GM21367 (cell line): ENCODE measurements at regions not wholly inside any gene's neighbourhood (a gene's known extent, or its start where the extent isn't known, plus 50 kb on each side); places are given as distances from the start of the nearest gene placed in this dataset.
"Not testable (repeated sequence)": the region's sequence is repeated elsewhere in the genome, so short reads cannot be mapped to it uniquely, and the experiment has no call there.

Experiments used
- ATAC-seq: cut with Tn5 transposase; IDR thresholded peaks from one replicate; pipeline ENCODE4 v1.9.1; 2021; ENCODE audit not compliant: unreplicated experiment

DNA sequence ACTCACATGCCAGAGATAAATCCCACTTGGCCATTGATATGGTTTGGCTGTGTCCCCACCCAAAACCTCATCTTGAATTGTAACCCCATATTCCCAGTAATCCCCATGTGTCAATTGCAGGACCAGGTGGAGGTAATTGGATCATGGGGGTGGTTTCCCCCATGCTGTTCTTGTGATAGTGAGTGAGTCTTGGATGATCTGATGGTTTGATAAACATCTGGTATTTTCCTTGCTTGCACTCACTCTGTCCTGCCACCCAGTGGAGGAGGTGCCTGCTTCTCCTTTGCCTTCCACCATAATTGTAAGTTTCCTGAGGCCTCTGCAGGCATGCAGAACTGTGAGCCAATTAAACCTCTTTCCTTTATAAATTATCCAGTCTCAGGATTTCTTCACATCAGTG, 50.4 kb upstream of the B3GAT2 start:
- not testable (repeated sequence) for ATAC-seq

DNA sequence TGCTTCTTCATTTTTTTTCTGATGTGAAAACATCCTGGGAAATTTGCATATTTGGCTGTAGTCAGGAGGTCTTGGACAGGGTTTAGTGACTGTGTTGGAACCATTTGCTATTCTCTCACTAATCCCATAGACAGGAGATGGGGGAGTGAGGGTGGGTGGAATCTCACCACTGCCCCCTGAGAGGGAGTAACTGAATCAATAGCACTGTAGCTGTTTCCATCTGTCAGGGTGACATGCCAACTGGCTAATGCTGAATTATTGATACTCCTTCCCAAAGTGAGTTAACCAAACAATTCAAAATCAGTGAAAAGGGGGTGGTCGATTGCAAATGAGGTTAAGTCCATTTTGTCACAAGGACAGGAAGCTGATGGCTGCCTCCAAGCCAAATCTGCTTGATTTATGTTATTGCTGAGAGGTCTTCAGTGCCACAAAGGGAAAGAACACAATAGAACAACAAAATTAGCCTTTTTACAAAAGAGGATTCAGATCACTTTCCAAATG, 55.1 kb upstream of the B3GAT2 start:
- no peak for ATAC-seq

- peak; percentile 87 for ATAC-seq
These were observed 56.1 kb upstream of the B3GAT2 start for GRCh38 chr6:71012866-71013469.

DNA sequence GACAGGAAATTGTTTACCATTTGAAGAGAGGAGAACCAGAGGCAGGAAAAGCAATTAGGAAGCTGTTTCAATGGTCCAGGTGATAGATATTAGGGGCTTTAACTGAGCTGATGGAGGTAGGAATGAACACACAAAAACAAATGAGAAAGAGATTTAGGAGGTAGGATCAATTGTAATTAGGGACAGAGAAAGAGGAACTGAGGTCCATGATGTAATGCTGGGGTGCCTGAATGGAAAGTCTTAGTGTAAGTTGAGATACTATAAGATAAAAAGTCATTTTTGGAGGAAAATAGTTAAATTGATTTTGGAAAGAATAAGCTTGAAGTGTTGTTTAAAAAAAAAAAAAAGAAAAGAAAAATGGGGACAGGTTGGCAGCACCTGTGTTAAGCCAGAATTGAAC, 58.5 kb upstream of the B3GAT2 start:
- ATAC-seq: no peak

DNA sequence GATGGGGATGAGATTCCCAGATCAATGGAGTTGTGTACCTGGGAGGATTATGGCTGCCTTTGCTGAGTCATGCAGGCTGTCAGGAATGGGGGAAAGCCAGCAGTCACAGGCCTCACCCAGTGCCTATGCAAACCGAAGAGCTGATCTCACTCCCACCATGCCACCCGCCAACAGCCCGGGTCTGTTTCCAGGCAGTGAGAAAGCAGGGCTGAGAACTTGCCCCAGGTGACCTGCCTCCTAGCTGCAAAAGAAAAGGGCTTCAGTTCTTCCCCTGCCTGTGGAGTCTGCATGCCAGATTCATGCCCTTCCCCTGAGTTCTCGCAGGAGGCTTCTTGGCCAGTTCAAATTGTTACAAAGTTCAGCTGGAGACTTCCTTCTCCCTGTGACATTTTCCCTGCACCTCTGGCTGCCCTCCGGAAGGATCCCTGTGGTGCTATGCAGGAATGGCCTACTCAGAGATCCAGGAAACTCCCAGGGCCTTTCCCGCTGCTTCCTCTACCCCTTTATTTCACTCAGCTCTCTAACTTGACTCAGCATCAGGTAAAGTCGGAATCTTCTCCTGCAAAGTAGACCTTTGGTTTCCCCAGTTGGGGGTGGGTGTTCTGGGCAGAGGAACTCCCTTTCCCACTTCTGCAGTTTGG, 71.5 kb upstream of the B3GAT2 start:
- no peak for ATAC-seq

DNA sequence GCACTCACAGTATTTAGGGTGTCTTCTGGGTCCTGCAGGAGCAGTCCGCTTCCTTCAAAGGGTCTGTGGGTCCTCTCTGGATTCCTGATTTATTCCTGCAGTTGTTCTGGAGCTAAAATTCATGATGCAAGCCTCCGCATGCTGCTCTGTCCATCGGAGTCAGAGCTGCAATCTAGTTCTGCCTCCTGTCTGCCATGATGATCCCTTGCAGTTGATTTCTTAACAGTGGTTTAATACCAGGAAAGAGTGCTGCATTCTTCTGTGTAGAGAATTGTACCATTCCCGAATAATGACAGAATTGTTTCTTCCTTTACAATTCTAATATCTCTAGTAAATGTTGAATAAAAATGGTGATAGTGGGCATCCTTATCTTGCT, 72.0 kb upstream of the B3GAT2 start:
- ATAC-seq: no peak

GRCh38 chr6:71029555-71029954, 72.7 kb upstream of the B3GAT2 start:
- no peak for ATAC-seq

DNA sequence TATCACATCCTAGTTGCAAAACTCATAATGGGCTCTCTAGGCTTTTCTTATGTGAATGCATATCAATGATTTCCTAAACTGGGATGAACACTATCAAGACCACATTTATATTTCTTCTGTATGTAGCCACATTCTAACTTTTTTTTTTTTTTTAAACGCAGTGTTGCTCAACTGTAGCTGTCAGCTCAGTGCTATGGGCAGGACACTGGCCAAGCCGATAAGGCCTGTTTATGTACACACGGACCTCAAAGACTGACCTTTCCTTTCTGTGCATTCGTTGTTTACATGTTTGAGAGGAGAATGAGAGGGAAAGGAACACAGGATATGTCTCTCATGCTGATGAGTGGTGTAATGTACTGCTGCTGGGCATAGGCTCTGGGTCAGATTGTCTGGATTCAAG, 75.1 kb upstream of the B3GAT2 start:
- no peak for ATAC-seq

DNA sequence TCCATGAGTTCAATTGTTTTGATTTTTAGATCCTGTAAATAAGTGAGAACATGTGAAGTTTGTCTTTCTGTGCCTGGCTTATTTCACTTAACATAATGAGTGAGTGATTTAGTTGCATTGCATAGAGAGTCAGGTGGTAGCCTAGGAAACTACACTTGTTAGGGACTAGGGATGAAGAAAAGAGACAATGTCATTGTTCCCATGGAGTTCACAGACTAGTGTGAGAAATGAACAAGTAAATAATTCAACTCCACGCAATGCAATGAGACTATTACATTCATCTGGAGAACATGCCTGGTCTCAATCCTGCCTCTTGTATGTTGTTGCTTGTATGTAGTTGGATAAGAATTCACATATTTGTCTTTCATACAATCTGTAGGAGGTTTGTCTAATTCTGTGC, 76.3 kb upstream of the B3GAT2 start:
- ATAC-seq: no peak

DNA sequence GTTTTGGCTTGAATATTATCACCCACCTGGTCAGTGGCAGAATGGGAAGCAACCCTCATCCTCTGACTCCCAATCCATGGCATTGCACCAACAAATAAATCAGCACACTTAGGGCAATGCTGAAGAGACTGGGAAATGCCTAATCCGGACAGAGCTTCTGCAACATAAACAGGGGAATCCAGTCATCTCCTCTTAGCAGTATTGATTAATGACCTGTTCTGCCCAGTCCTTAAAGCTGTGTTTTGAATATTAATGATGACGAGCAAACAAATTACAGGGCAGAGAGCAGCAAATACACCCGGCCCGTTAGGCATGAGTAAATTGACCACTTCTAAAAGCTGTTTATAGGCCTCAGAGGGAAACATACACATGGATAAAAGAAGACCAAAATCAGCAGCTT, 77.0 kb upstream of the B3GAT2 start:
- ATAC-seq: no peak

- ATAC-seq: no peak
These were observed 77.9 kb upstream of the B3GAT2 start for GRCh38 chr6:71034563-71035345.

GRCh38 chr6:71035871-71036270, 79.0 kb upstream of the B3GAT2 start:
- no peak for ATAC-seq

- no peak for ATAC-seq
These were observed 82.0 kb upstream of the B3GAT2 start for GRCh38 chr6:71038711-71039344.

- ATAC-seq: no peak
These were observed 83.2 kb upstream of the B3GAT2 start for GRCh38 chr6:71040043-71040442.

DNA sequence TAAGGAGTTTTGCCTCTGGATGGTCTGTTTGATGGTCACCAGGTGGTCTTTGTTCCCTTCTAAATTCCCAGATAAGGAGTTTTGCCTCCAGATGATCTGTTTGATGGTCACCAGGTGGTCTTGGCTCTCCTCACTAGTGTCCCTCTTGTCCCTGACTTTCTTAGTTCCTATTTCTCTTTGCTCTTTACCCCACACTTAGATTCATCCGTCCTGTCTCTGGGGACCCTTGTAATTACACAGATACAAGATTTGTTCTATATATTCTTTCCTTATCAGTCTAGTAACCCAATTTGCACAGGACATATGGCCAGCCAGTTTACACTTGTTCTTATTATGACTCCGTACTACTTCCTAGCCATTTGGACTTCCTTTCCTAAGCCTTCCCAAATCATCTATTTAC, 84.0 kb upstream of the B3GAT2 start:
- ATAC-seq: no peak

- ATAC-seq: no peak
These were observed 87.0 kb upstream of the B3GAT2 start for GRCh38 chr6:71043902-71044301.

GRCh38 chr6:71044753-71045152, 87.9 kb upstream of the B3GAT2 start:
- ATAC-seq: no peak

GRCh38 chr6:71045296-71045695, 88.4 kb upstream of the B3GAT2 start:
- no peak for ATAC-seq

GRCh38 chr6:71047417-71047816, 90.6 kb upstream of the B3GAT2 start:
- no peak for ATAC-seq

GRCh38 chr6:71048320-71049164, 91.7 kb upstream of the B3GAT2 start:
- ATAC-seq: no peak
